Psoas muscle (tissue), 7 donors: ENCODE measurements at regions not wholly inside any gene's neighbourhood (a gene's known extent, or its start where the extent isn't known, plus 50 kb on each side); places are given as distances from the start of the nearest gene placed in this dataset.

ENCODE experiments used
- ATAC-seq, 4 donors: fragments of 200-7000 bp; cut with Tn5 transposase; one replicate each; pipeline ENCODE4 v1.9.1; 2020; ENCODE audit warnings: moderate library complexity in 3 of 4, mild to moderate bottlenecking in 2 of 4
- DNase-seq, 2 donors: peaks; one replicate each; pipeline ENCODE4 v3.0.0-alpha.2; 2020
- H3K27ac ChIP-seq: fragments of 200-600 bp; one replicate; pipeline ENCODE4 v1.8.0; 2022
- H3K27me3 ChIP-seq, 3 donors: fragments of 200-600 bp in 1 of 3; one replicate each; pipeline versions ENCODE4 v1.6.1 to v1.8.0; 2013 to 2022; ENCODE audit warnings: low read length in 2 of 3, mild to moderate bottlenecking in 2 of 3, moderate library complexity in 1 of 3; ENCODE audit not compliant: insufficient read depth in 3 of 3
- H3K36me3 ChIP-seq, 2 donors: fragments of 200-600 bp in 1 of 2; one replicate each; pipeline versions ENCODE4 v1.6.1 to v1.8.0; 2013 to 2022; ENCODE audit warnings: low read depth in 1 of 2, mild to moderate bottlenecking in 1 of 2, moderate library complexity in 1 of 2; ENCODE audit not compliant: insufficient read depth in 1 of 2
- H3K4me1 ChIP-seq: fragments of 200-600 bp; one replicate; pipeline ENCODE4 v1.8.0; 2022
- H3K4me3 ChIP-seq: fragments of 200-600 bp; one replicate; pipeline ENCODE4 v1.8.0; 2022; ENCODE audit warnings: mild to moderate bottlenecking
- H3K9me3 ChIP-seq: fragments of 200-600 bp; one replicate; pipeline ENCODE4 v1.8.0; 2022
- WGBS, 3 donors: extraction: QIAGEN DNeasy Blood & Tissue Kit; methylation state at CpG; one replicate each; pipeline versions ENCODE4 v1.1.6 to v1.1.7; 2013; 5-methylcytosine and 5-hydroxymethylcytosine counted together
- intact Hi-C, 2 donors: fragments of 100-400 bp; cut with DNase I; formaldehyde crosslinking; loops; one replicate each; pipeline versions ENCODE4 v1.11.0 to v1.14.2; 2022
- TF ChIP-seq, protein P1 (sequence below): fragments of 200-600 bp; IDR thresholded peaks from one replicate; pipeline ENCODE4 v1.8.0; 2022; ENCODE audit warnings: antibody characterized with exemption
- donor health status: healthy with polysubstance abuse.
- donor health status: DM: no; HTN: no; CAD: no; lungs with moderate emphysema.
- donor health status: Bipolar disorder and iron deficiency.
- donor health status: healthy.
- donor health status: DM: yes; HTN: yes; CAD: no.
- donor health status: DM: no; HTN: no; CAD: no.
- donor health status: DM: yes; HTN: yes; CAD: no.

DNA sequence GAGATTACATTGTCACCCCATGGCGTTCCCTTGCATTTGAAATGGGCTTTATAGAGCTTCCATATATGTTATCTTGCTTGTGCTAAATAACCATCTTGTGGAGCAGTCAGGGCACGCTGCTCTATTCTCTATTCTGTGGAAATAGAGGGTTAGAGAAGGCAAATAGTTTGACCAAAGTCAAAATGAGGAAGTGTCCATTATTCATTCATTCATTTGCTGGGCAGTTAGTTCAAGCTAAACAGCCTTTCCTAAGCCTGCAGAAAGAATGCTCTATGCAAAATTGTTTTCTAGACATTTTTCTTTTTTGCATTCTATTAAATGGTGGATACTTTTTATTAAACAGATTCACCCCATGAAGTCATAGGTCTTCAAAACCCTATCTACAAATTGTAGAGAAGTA lies 67.8 kb upstream of the ELAC2 start:
- Histone ChIP-seq H3K36me3 (no peaks in the 10 kb centered on the region), H3K4me3 (no peak overlapping the region), H3K27ac (no peak overlapping the region), H3K4me1 (no peaks in the 10 kb centered on the region), H3K27me3 (peaks cover 0 to 2% (median 0%) of the 10 kb centered on the region in 3 donors), H3K9me3 (no peaks in the 10 kb centered on the region)
- WGBS, 3 donors, result 63 to 85% (median 65%) methylated on average over 2 of the region's 2 CpGs
- intact Hi-C loops, result no loop called here
- TF ChIP-seq, protein P1, sequence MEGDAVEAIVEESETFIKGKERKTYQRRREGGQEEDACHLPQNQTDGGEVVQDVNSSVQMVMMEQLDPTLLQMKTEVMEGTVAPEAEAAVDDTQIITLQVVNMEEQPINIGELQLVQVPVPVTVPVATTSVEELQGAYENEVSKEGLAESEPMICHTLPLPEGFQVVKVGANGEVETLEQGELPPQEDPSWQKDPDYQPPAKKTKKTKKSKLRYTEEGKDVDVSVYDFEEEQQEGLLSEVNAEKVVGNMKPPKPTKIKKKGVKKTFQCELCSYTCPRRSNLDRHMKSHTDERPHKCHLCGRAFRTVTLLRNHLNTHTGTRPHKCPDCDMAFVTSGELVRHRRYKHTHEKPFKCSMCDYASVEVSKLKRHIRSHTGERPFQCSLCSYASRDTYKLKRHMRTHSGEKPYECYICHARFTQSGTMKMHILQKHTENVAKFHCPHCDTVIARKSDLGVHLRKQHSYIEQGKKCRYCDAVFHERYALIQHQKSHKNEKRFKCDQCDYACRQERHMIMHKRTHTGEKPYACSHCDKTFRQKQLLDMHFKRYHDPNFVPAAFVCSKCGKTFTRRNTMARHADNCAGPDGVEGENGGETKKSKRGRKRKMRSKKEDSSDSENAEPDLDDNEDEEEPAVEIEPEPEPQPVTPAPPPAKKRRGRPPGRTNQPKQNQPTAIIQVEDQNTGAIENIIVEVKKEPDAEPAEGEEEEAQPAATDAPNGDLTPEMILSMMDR, result no peak
- DNase-seq (no peak), ATAC-seq (no peak)

DNA sequence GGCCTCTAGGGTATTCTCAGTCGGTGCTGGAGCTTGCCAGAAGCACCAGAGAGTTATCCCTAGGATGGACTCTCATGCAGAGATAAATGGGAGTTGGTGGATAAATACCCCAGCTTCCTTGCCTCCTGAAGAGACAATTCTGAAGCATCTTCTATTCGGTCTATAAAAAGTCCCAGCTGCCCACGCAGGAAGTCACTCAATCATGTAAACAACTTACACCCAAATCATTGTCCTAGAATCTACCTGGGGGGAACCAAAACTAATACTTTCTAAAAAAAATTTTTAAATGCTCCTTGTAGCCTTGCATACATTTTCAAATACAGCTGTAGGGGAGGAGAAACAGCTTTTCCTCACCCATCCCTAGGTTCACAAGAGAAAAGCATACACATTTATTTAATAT lies 66.6 kb upstream of the ELAC2 start:
- peaks cover 0 to 2% (median 0%) of the 10 kb centered on the region in 3 donors for H3K27me3 ChIP-seq
- ATAC-seq (no peak), DNase-seq (no peak)
- TF ChIP-seq, protein P1, result no peak
- no peaks in the 10 kb centered on the region for H3K4me1 ChIP-seq
- no peaks in the 10 kb centered on the region for H3K36me3 ChIP-seq
- intact Hi-C loops, result no loop called here
- H3K27ac ChIP-seq, result no peak overlapping the region
- H3K4me3 ChIP-seq, result no peak overlapping the region
- WGBS, 3 donors, result 54 to 61% (median 60%) methylated on average over 3 of the region's 3 CpGs
- H3K9me3 ChIP-seq, result no peaks in the 10 kb centered on the region

- H3K27ac ChIP-seq, result no peak overlapping the region
- H3K4me3 ChIP-seq, result no peak overlapping the region
- intact Hi-C loops, result no loop called here
- no peak for DNase-seq
- H3K36me3 ChIP-seq, result no peaks in the 10 kb centered on the region
- H3K9me3 ChIP-seq, result no peaks in the 10 kb centered on the region
- no peaks in the 10 kb centered on the region for H3K4me1 ChIP-seq
- ATAC-seq, result no peak
- WGBS, 3 donors, result 52 to 59% (median 57%) methylated on average over 12 of the region's 12 CpGs
- H3K27me3 ChIP-seq, result peaks cover 0 to 2% (median 0%) of the 10 kb centered on the region in 3 donors
- TF ChIP-seq, protein P1, result no peak
Measured at GRCh38 chr17:13078591-13079385, 61.0 kb upstream of the ELAC2 start.

DNA sequence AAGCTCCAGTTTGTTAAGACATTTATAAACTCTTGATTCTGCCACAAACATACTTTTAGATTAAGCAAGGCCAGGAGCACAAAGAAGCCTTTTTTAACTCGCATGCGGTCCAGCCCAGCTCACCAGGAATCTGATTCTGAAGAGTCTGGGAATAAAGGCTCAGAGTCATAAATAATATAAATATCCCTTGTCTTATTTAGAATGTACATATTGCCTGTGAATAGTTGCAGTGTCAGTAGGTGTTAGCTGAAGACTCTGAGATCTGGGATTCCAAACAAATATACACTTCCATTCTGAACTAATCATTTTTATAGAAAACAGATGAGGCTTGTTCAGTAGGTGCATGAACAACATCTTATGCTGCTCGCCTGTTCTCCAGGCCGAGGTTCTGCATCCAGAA lies 59.1 kb upstream of the ELAC2 start:
- 91 to 92% (median 91%) methylated on average over 4 of the region's 4 CpGs for WGBS, 3 donors
- intact Hi-C loops, result no loop called here
- no peak for ATAC-seq

More for the DNA sequence above, 59.1 kb upstream of the ELAC2 start:
- Histone ChIP-seq H3K4me1 (no peaks in the 10 kb centered on the region), H3K27ac (no peak overlapping the region), H3K27me3 (peaks cover 0 to 2% (median 0%) of the 10 kb centered on the region in 3 donors), H3K9me3 (no peaks in the 10 kb centered on the region), H3K4me3 (no peak overlapping the region), H3K36me3 (no peaks in the 10 kb centered on the region)
- TF ChIP-seq, protein P1, result no peak
- no peak for DNase-seq
